ENCODE measurements at regions not wholly inside any gene's neighbourhood (a gene's known extent, or its start where the extent isn't known, plus 50 kb on each side); places are given as distances from the start of the nearest gene placed in this dataset.

GRCh38 chrX:40406330-40406859, 174.4 kb upstream of the ATP6AP2 start:
- no peak for DNase-seq
- no peak for ATAC-seq
- H3K36me3 ChIP-seq: no peaks in the 10 kb centered on the region
- no peak overlapping the region for H3K27ac ChIP-seq
- no peaks in the 10 kb centered on the region for H3K4me1 ChIP-seq
- intact Hi-C loops (cut with DNase I): no loop called here
- no peaks in the 10 kb centered on the region for H3K9me3 ChIP-seq
- no peaks in the 10 kb centered on the region for H3K27me3 ChIP-seq
- H3K4me3 ChIP-seq: no peak overlapping the region
- no peak for TF ChIP-seq CTCF (IDR thresholded peaks at IDR 0.05)

GRCh38 chrX:40405399-40405798, 175.4 kb upstream of the ATP6AP2 start:
- Histone ChIP-seq H3K27ac (no peak overlapping the region), H3K4me1 (no peaks in the 10 kb centered on the region), H3K27me3 (no peaks in the 10 kb centered on the region), H3K36me3 (no peaks in the 10 kb centered on the region), H3K4me3 (no peak overlapping the region), H3K9me3 (no peaks in the 10 kb centered on the region)
- no peak for DNase-seq
- TF ChIP-seq CTCF (IDR thresholded peaks at IDR 0.05): no peak
- intact Hi-C loops (cut with DNase I): no loop called here
- no peak for ATAC-seq

DNA sequence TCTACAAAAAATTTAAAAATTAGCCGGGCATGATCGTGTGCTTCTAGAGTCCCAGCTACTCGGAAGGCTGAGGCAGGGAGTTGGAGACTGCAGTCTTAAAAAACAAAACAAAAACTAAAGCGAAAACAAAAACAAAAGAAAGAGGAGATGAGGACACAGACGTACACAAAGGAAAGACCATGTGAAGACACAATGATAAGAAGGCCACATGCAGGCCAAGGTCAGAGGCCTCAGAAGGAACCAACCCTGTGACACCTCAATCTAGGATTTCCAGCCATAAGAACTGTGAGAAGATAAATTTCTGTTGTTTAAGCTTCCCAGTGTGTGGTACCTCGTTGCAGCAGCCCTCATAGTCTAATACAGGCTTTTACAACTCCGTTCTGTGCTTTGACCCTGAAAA, 177.0 kb upstream of the ATP6AP2 start:
- TF ChIP-seq CTCF (IDR thresholded peaks at IDR 0.05): no peak
- ATAC-seq: no peak
- Histone ChIP-seq H3K4me1 (no peaks in the 10 kb centered on the region), H3K27me3 (no peaks in the 10 kb centered on the region), H3K36me3 (no peaks in the 10 kb centered on the region), H3K9me3 (no peaks in the 10 kb centered on the region), H3K27ac (no peak overlapping the region), H3K4me3 (no peak overlapping the region)
- intact Hi-C loops (cut with DNase I): no loop called here
- DNase-seq: no peak

DNA sequence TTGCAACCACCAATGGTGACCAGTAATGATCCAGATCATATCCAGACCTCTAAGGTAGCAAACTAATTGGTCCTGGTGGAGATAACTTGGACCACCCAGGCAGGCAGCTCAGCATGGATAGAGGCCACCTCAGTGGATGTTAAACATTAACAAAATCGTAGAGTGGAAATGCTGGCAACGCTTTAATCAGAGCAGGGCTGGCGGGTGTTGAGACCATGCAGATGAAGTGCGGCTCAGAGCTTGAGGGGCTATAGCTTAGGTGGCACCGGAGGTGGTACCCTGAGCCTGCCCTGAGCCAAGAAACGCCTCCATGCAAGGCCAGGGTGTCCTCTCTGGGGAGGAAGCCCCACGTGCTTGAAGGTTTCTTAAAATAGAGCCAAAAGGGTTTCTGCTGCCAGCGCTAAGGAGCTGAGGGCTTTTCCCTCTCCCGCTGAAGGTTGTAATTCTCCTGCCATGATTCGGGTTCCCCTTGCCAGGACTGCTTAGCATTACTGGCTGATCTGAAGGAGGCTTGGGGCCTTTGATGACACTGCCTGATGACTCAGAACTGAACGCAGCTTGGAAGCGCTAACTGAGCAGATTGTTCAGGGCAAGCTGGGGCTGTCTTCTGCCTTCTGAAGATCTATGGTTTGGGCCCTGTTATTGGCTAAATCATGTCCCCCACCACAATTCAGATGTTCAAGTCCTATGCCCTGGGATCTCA, 177.8 kb upstream of the ATP6AP2 start:
- Histone ChIP-seq H3K9me3 (no peaks in the 10 kb centered on the region), H3K4me3 (no peak overlapping the region), H3K27ac (no peak overlapping the region), H3K27me3 (no peaks in the 10 kb centered on the region), H3K4me1 (no peaks in the 10 kb centered on the region), H3K36me3 (no peaks in the 10 kb centered on the region)
- peak; percentile 85 for ATAC-seq
- no peak for TF ChIP-seq CTCF (IDR thresholded peaks at IDR 0.05)
- peak in 2 of 4 donors; percentile 39 to 52 for DNase-seq
- intact Hi-C loops (cut with DNase I): no loop called here

DNA sequence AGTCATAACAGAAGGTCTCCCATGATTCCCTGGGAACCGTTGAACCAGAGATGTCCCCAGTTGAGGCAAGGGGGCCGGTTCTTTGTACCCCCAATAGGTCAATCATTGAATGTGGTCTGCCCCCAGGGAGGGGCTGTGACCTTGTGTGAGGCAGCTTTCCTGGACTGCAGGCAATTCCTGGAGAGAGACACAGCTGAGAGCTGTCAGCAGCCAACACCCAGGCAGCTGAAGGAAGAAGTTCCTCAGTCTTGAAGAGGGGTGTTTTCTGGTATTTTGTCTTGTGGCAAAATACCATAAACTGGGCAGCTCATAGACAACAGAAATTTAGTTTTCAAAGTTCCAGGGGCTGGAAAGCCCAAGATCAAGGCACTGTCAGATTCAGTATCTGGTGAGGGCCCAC, 185.7 kb upstream of the ATP6AP2 start:
- Histone ChIP-seq H3K4me3 (no peak overlapping the region), H3K27me3 (no peaks in the 10 kb centered on the region), H3K4me1 (no peaks in the 10 kb centered on the region), H3K36me3 (no peaks in the 10 kb centered on the region), H3K9me3 (no peaks in the 10 kb centered on the region), H3K27ac (no peak overlapping the region)
- ATAC-seq: no peak
- no peak for TF ChIP-seq CTCF (IDR thresholded peaks at IDR 0.05)
- no peak for DNase-seq
- intact Hi-C loops (cut with DNase I): no loop called here

Measured in left lung (tissue), 4 donors.